ENCODE measurements at regions not wholly inside any gene's neighbourhood (a gene's known extent, or its start where the extent isn't known, plus 50 kb on each side); places are given as distances from the start of the nearest gene placed in this dataset.

- FAIRE-seq (no peak), DNase-seq (no peak)
- Histone ChIP-seq H3K9me3 (ENCODE audit: control insufficient read depth in 2 of 3, insufficient read depth in 1 of 3, low read length in 3 of 3) (no peaks in the 10 kb centered on the region), H3K27ac (ENCODE audit: low read depth in 2 of 2, low read length in 2 of 2) (no peak overlapping the region), H3K9ac (ENCODE audit: low read length in 3 of 3) (no peak overlapping the region), H3K4me3 (ENCODE audit: low read length in 3 of 3) (no peak overlapping the region), H3K36me3 (ENCODE audit: control insufficient read depth in 2 of 3, insufficient read depth in 3 of 3, low read length in 3 of 3) (no peaks in the 10 kb centered on the region), H3K27me3 (ENCODE audit: control insufficient read depth, insufficient read depth, low read length) (no peaks in the 10 kb centered on the region), H3K4me1 (ENCODE audit: control insufficient read depth in 2 of 3, insufficient read depth in 2 of 3, low read depth in 1 of 3, low read length in 3 of 3) (no peaks in the 10 kb centered on the region)
- TF ChIP-seq CTCF (IDR thresholded peaks at IDR 0.05; ENCODE audit: borderline replicate concordance, extremely low read depth, insufficient read depth): no peak
- intact Hi-C loops (cut with DNase I): no loop called here
Measured at GRCh38 chr10:130952086-130952485, 359.4 kb downstream of the TCERG1L start.

- Histone ChIP-seq H3K27ac (ENCODE audit: low read depth in 2 of 2, low read length in 2 of 2) (no peak overlapping the region), H3K4me3 (ENCODE audit: low read length in 3 of 3) (no peak overlapping the region), H3K4me1 (ENCODE audit: control insufficient read depth in 2 of 3, insufficient read depth in 2 of 3, low read depth in 1 of 3, low read length in 3 of 3) (no peaks in the 10 kb centered on the region), H3K27me3 (ENCODE audit: control insufficient read depth, insufficient read depth, low read length) (no peaks in the 10 kb centered on the region), H3K9ac (ENCODE audit: low read length in 3 of 3) (no peak overlapping the region), H3K36me3 (ENCODE audit: control insufficient read depth in 2 of 3, insufficient read depth in 3 of 3, low read length in 3 of 3) (no peaks in the 10 kb centered on the region), H3K9me3 (ENCODE audit: control insufficient read depth in 2 of 3, insufficient read depth in 1 of 3, low read length in 3 of 3) (no peaks in the 10 kb centered on the region)
- intact Hi-C loops (cut with DNase I): no loop called here
- DNase-seq (no peak), FAIRE-seq (no peak)
- TF ChIP-seq CTCF (IDR thresholded peaks at IDR 0.05; ENCODE audit: borderline replicate concordance, extremely low read depth, insufficient read depth): no peak
Measured at GRCh38 chr10:130954326-130954905, 357.1 kb downstream of the TCERG1L start.

GRCh38 chr10:130956251-130956650, 355.3 kb downstream of the TCERG1L start:
- TF ChIP-seq CTCF (IDR thresholded peaks at IDR 0.05; ENCODE audit: borderline replicate concordance, extremely low read depth, insufficient read depth): no peak
- DNase-seq (no peak), FAIRE-seq (no peak)
- Histone ChIP-seq H3K27ac (ENCODE audit: low read depth in 2 of 2, low read length in 2 of 2) (no peak overlapping the region), H3K27me3 (ENCODE audit: control insufficient read depth, insufficient read depth, low read length) (no peaks in the 10 kb centered on the region), H3K36me3 (ENCODE audit: control insufficient read depth in 2 of 3, insufficient read depth in 3 of 3, low read length in 3 of 3) (no peaks in the 10 kb centered on the region), H3K9ac (ENCODE audit: low read length in 3 of 3) (no peak overlapping the region), H3K4me3 (ENCODE audit: low read length in 3 of 3) (no peak overlapping the region), H3K4me1 (ENCODE audit: control insufficient read depth in 2 of 3, insufficient read depth in 2 of 3, low read depth in 1 of 3, low read length in 3 of 3) (no peaks in the 10 kb centered on the region), H3K9me3 (ENCODE audit: control insufficient read depth in 2 of 3, insufficient read depth in 1 of 3, low read length in 3 of 3) (no peaks in the 10 kb centered on the region)
- intact Hi-C loops (cut with DNase I): no loop called here

GRCh38 chr10:130957423-130957822, 354.1 kb downstream of the TCERG1L start:
- no peak for FAIRE-seq
- DNase-seq: no peak
- Histone ChIP-seq H3K27ac (ENCODE audit: low read depth in 2 of 2, low read length in 2 of 2) (no peak overlapping the region), H3K27me3 (ENCODE audit: control insufficient read depth, insufficient read depth, low read length) (no peaks in the 10 kb centered on the region), H3K4me3 (ENCODE audit: low read length in 3 of 3) (no peak overlapping the region), H3K4me1 (ENCODE audit: control insufficient read depth in 2 of 3, insufficient read depth in 2 of 3, low read depth in 1 of 3, low read length in 3 of 3) (no peaks in the 10 kb centered on the region), H3K9me3 (ENCODE audit: control insufficient read depth in 2 of 3, insufficient read depth in 1 of 3, low read length in 3 of 3) (no peaks in the 10 kb centered on the region), H3K9ac (ENCODE audit: low read length in 3 of 3) (no peak overlapping the region), H3K36me3 (ENCODE audit: control insufficient read depth in 2 of 3, insufficient read depth in 3 of 3, low read length in 3 of 3) (no peaks in the 10 kb centered on the region)
- TF ChIP-seq CTCF (IDR thresholded peaks at IDR 0.05; ENCODE audit: borderline replicate concordance, extremely low read depth, insufficient read depth): no peak
- intact Hi-C loops (cut with DNase I): no loop called here
